H1 (cell line): ENCODE measurements at regions not wholly inside any gene's neighbourhood (a gene's known extent, or its start where the extent isn't known, plus 50 kb on each side); places are given as distances from the start of the nearest gene placed in this dataset.

ENCODE experiments used
- CTCF ChIA-PET: fragments of 300-600 bp; sonication (Branson Sonifier 250); formaldehyde crosslinking; loops from one replicate; lab custom pipeline; 2021; ENCODE audit not compliant: partially characterized antibody; lab: Charles Lee
- POLR2A ChIA-PET: fragments of 300-600 bp; sonication (Branson Sonifier 250); formaldehyde crosslinking; loops from one replicate; lab custom pipeline; 2021; ENCODE audit warnings: inconsistent platforms; ENCODE audit not compliant: partially characterized antibody; lab: Charles Lee
- DNase-seq, 2 experiments: peaks; one replicate each; pipeline versions ENCODE4 v3.0.0 to v3.0.0-alpha.2; 2010 to 2022; ENCODE audit warnings: low spot score in 2 of 2, low read depth in 1 of 2, mixed read lengths in 1 of 2
- FAIRE-seq: peaks from 2 replicates; lab custom pipeline; 2011; peaks lifted over from hg19 to GRCh38; lab: Jason Lieb, UNC
- H2AFZ ChIP-seq: 2 replicates; pipeline ENCODE4 v1.8.1; 2012; ENCODE audit warnings: low read length, inconsistent platforms
- H2AK5ac ChIP-seq: 2 replicates; pipeline ENCODE4 v1.6.1; 2013; ENCODE audit warnings: low read depth, low read length
- H2BK120ac ChIP-seq: replicated peaks from 2 replicates; pipeline ENCODE3; 2013; ENCODE audit warnings: low read depth, low read length, inconsistent platforms
- H2BK12ac ChIP-seq: 2 replicates; pipeline ENCODE4 v1.6.1; 2013; ENCODE audit warnings: low read depth, low read length
- H2BK15ac ChIP-seq: 2 replicates; pipeline ENCODE4 v1.6.1; 2013; ENCODE audit warnings: low read length
- H2BK20ac ChIP-seq: 2 replicates; pipeline ENCODE4 v1.6.1; 2013; ENCODE audit warnings: low read length
- H2BK5ac ChIP-seq: 2 replicates; pipeline ENCODE4 v1.6.1; 2013; ENCODE audit warnings: low read depth, low read length
- H3K14ac ChIP-seq: 2 replicates; pipeline ENCODE4 v1.6.1; 2013; ENCODE audit warnings: inconsistent platforms; ENCODE audit not compliant: insufficient read length
- H3K18ac ChIP-seq: 2 replicates; pipeline ENCODE4 v1.6.1; 2013; ENCODE audit warnings: low read length; ENCODE audit errors: extremely low read depth
- H3K23ac ChIP-seq: 2 replicates; pipeline ENCODE4 v1.6.1; 2013; ENCODE audit warnings: inconsistent platforms; ENCODE audit not compliant: insufficient read length
- H3K23me2 ChIP-seq: 2 replicates; pipeline ENCODE4 v1.6.1; 2013; ENCODE audit warnings: low read depth, low read length
- H3K27ac ChIP-seq: 2 replicates; pipeline ENCODE4 v1.6.1; 2011; ENCODE audit warnings: low read depth, low read length, inconsistent platforms
- H3K27me3 ChIP-seq, 4 experiments: replicated peaks in 1 of 4; 1 replicate in 1 of 4; 2 replicates in 3 of 4; pipeline versions ENCODE4 v1.6.1 to v1.8.1; 2011 to 2013; ENCODE audit warnings: low read length in 3 of 4, mild to moderate bottlenecking in 3 of 4, inconsistent platforms in 2 of 4, mixed read lengths in 2 of 4, moderate library complexity in 1 of 4; ENCODE audit not compliant: control insufficient read depth in 3 of 4, insufficient read depth in 3 of 4; ENCODE audit errors: extremely low read depth in 1 of 4
- H3K36me3 ChIP-seq, 4 experiments: 2 replicates each; pipeline versions ENCODE4 v1.6.1 to v1.8.1; 2011 to 2013; ENCODE audit warnings: mild to moderate bottlenecking in 4 of 4, low read length in 3 of 4, moderate library complexity in 2 of 4, control low read depth in 1 of 4, inconsistent platforms in 1 of 4; ENCODE audit not compliant: insufficient read depth in 4 of 4, control insufficient read depth in 2 of 4
- H3K4ac ChIP-seq: replicated peaks from 2 replicates; pipeline ENCODE3; 2013; ENCODE audit warnings: low read length, low read depth, mixed read lengths, inconsistent platforms; ENCODE audit not compliant: insufficient read length
- H3K4me1 ChIP-seq, 4 experiments: replicated peaks in 1 of 4; 1 replicate in 1 of 4; 2 replicates in 3 of 4; pipeline versions ENCODE4 v1.6.1 to v1.8.1; 2011 to 2013; ENCODE audit warnings: low read length in 3 of 4, inconsistent platforms in 2 of 4, mixed read lengths in 1 of 4; ENCODE audit not compliant: insufficient read depth in 4 of 4, control insufficient read depth in 3 of 4
- H3K4me2 ChIP-seq, 2 experiments: 2 replicates each; pipeline versions ENCODE4 v1.6.1 to v1.8.1; 2011 to 2013; ENCODE audit warnings: low read depth in 2 of 2, low read length in 2 of 2, control low read depth in 1 of 2, inconsistent platforms in 1 of 2, mild to moderate bottlenecking in 1 of 2; ENCODE audit not compliant: insufficient read depth in 1 of 2
- H3K4me3 ChIP-seq, 4 experiments: fragments of 200-600, 300-600 bp in 1 of 4; sonication (generic), shearing (Covaris generic), sonication (Bioruptor Twin) in 1 of 4; 2 replicates each; pipeline versions ENCODE4 v1.5.1 to v1.8.1; 2011 to 2016; ENCODE audit warnings: low read length in 4 of 4, low read depth in 3 of 4, control low read depth in 2 of 4, inconsistent platforms in 2 of 4, mild to moderate bottlenecking in 2 of 4, mixed read lengths in 1 of 4, moderate library complexity in 1 of 4; ENCODE audit not compliant: insufficient read depth in 2 of 4; ENCODE audit errors: extremely low read depth in 1 of 4
- H3K56ac ChIP-seq: replicated peaks from 2 replicates; pipeline ENCODE3; 2013; ENCODE audit warnings: low read depth, mild to moderate bottlenecking, mixed read lengths, low read length, inconsistent platforms; ENCODE audit not compliant: insufficient read length
- H3K79me1 ChIP-seq: 2 replicates; pipeline ENCODE4 v1.6.1; 2013; ENCODE audit warnings: low read depth, low read length, control low read depth
- H3K79me2 ChIP-seq, 2 experiments: 2 replicates each; pipeline versions ENCODE4 v1.6.1 to v1.8.1; 2012 to 2013; ENCODE audit warnings: low read length in 2 of 2, mild to moderate bottlenecking in 2 of 2, inconsistent platforms in 1 of 2; ENCODE audit not compliant: insufficient read depth in 2 of 2, control insufficient read depth in 1 of 2
- H3K9ac ChIP-seq, 4 experiments: replicated peaks in 1 of 4; 1 replicate in 1 of 4; 2 replicates in 3 of 4; pipeline versions ENCODE4 v1.6.1 to v1.8.1; 2011 to 2013; ENCODE audit warnings: low read depth in 3 of 4, low read length in 3 of 4, control low read depth in 2 of 4, mild to moderate bottlenecking in 2 of 4, moderate library complexity in 2 of 4, inconsistent platforms in 1 of 4; ENCODE audit errors: extremely low read depth in 1 of 4
- H3K9me3 ChIP-seq, 2 experiments: 2 replicates each; pipeline versions ENCODE4 v1.6.1 to v1.8.1; 2012 to 2013; ENCODE audit warnings: mild to moderate bottlenecking in 2 of 2, moderate library complexity in 2 of 2, control low read depth in 1 of 2, inconsistent platforms in 1 of 2, low read depth in 1 of 2, low read length in 1 of 2, mixed read lengths in 1 of 2; ENCODE audit not compliant: insufficient read depth in 2 of 2
- H4K20me1 ChIP-seq, 2 experiments: replicated peaks in 1 of 2; 2 replicates each; pipeline versions ENCODE3 to v1.8.1; 2011 to 2013; ENCODE audit warnings: inconsistent platforms in 2 of 2, low read length in 2 of 2, mild to moderate bottlenecking in 1 of 2; ENCODE audit not compliant: insufficient read depth in 2 of 2, control insufficient read depth in 1 of 2
- H4K5ac ChIP-seq: 2 replicates; pipeline ENCODE4 v1.6.1; 2013; ENCODE audit warnings: low read length, low read depth, mixed read lengths, inconsistent platforms; ENCODE audit not compliant: insufficient read length
- H4K8ac ChIP-seq: 2 replicates; pipeline ENCODE4 v1.8.0; 2013; ENCODE audit warnings: mild to moderate bottlenecking, moderate library complexity, low read length, inconsistent platforms; ENCODE audit not compliant: insufficient read depth; ENCODE audit errors: extremely low read depth
- H4K91ac ChIP-seq: replicated peaks from 2 replicates; pipeline ENCODE3; 2013; ENCODE audit warnings: low read length, mixed read lengths, inconsistent platforms; ENCODE audit not compliant: insufficient read length
- BCL11A ChIP-seq, 2 experiments: IDR thresholded peaks; one replicate each; pipeline ENCODE4 v1.6.1; 2011; ENCODE audit warnings: low read depth in 2 of 2, low read length in 2 of 2, mild to moderate bottlenecking in 2 of 2
- CBX5 ChIP-seq: fragments of 300-800, 300-1000 bp; sonication (generic); IDR thresholded peaks from 2 replicates; pipeline ENCODE4 v1.7.1; 2016; ENCODE audit warnings: antibody characterized with exemption, low read length, low read depth
- CHD1 ChIP-seq: IDR thresholded peaks from 2 replicates; pipeline ENCODE4 v1.6.1; 2012; ENCODE audit warnings: low read depth, low read length, improper control_type of control experiment
- FOSL1 ChIP-seq: IDR thresholded peaks from 2 replicates; pipeline ENCODE4 v1.6.1; 2011; ENCODE audit warnings: mild to moderate bottlenecking, low read depth, low read length, moderate library complexity; ENCODE audit not compliant: insufficient read depth
- JUN ChIP-seq: IDR thresholded peaks from 2 replicates; pipeline ENCODE4 v1.6.1; 2011; ENCODE audit warnings: low read depth, mild to moderate bottlenecking, improper control_type of control experiment, low read length
- KDM5A ChIP-seq: fragments of 200-600 bp; IDR thresholded peaks from 2 replicates; pipeline ENCODE4 v1.7.1; 2012; ENCODE audit warnings: mild to moderate bottlenecking, low read length, inconsistent platforms, mixed read lengths
- NRF1 ChIP-seq: IDR thresholded peaks from 2 replicates; pipeline ENCODE4 v1.6.1; 2011; ENCODE audit warnings: mild to moderate bottlenecking, low read depth, low read length, improper control_type of control experiment
- POLR2AphosphoS5 ChIP-seq: IDR thresholded peaks from 2 replicates; pipeline ENCODE4 v1.6.1; 2011; ENCODE audit warnings: low read depth, low read length
- RNF2 ChIP-seq: fragments of 200-900, 300-1000 bp; sonication (generic); IDR thresholded peaks from 2 replicates; pipeline ENCODE4 v1.7.1; 2016; ENCODE audit warnings: borderline replicate concordance, low read depth, mild to moderate bottlenecking, antibody characterized with exemption, low read length; ENCODE audit not compliant: poor library complexity, severe bottlenecking; ENCODE audit errors: missing control alignments
- SRF ChIP-seq: IDR thresholded peaks from 2 replicates; pipeline ENCODE4 v1.6.1; 2011; ENCODE audit warnings: mild to moderate bottlenecking, low read depth, low read length, moderate library complexity
- TAF1 ChIP-seq: IDR thresholded peaks from 2 replicates; pipeline ENCODE4 v1.6.1; 2011; ENCODE audit warnings: mild to moderate bottlenecking, low read depth, low read length
- TAF7 ChIP-seq: optimal IDR thresholded peaks from 2 replicates; pipeline ENCODE3; 2011; ENCODE audit warnings: low read depth, mild to moderate bottlenecking, inconsistent platforms, low read length, moderate library complexity, borderline replicate concordance
- WGBS, 2 experiments: shearing (Covaris generic) in 1 of 2; methylation state at CpG; one replicate each; pipeline versions ENCODE4 v1.1.6 to v1.1.7; 2013 to 2015; ENCODE audit warnings: low lambda C conversion rate in 2 of 2, mixed read lengths in 2 of 2, inconsistent platforms in 1 of 2, low coverage in 1 of 2, missing lambda C conversion rate in 1 of 2; ENCODE audit not compliant: insufficient replicate concordance in 2 of 2, insufficient coverage in 1 of 2, insufficient read length in 1 of 2; ENCODE audit errors: extremely low coverage in 1 of 2, missing lambda C conversion rate in 1 of 2; 5-methylcytosine and 5-hydroxymethylcytosine counted together

DNA sequence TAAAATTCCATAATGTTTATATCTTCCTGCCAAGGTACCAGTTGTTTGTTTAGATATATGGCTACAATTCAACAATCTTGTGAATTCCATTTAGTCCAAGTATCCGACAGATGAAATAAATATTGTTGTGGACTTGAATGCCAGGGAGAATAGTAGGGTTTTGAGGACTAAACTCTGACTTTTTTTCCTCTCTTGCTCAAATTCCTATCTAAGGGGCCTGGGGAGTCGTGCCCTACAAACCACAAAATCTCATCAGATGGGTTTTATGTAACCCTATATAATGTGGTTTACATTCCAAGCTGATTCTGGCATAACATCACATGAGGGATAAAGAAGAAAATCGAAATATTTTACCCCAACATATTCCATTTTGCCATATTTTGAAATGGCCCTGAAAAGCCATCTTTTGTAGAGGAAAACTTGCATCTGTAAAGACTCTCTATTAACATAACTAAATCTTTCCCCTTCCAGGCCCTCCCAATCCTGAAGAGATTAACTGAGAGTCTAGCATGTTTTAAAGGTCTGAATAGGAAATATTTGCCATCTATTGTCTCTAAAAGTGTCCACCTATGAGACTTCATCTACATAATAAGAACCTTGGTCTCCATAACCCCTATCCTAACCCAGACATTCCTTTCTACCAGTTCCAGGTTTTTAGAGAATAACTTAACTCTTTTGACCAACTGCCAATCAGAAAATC lies 184.7 kb upstream of the KITLG start:
- Histone ChIP-seq H3K56ac (no peak overlapping the region), H2AFZ (no peak overlapping the region), H3K27ac (no peak overlapping the region), H3K4me2 (no peak overlapping the region), H2BK12ac (no peak overlapping the region), H3K4me1 (no peaks in the 10 kb centered on the region), H3K4ac (no peak overlapping the region), H3K79me2 (no peaks in the 10 kb centered on the region), H4K8ac (no peak overlapping the region), H3K23ac (no peak overlapping the region), H3K27me3 (no peaks in the 10 kb centered on the region), H3K36me3 (no peaks in the 10 kb centered on the region), H2BK5ac (no peak overlapping the region), H3K9ac (no peak overlapping the region), H2BK20ac (no peak overlapping the region), H3K18ac (no peak overlapping the region), H3K79me1 (no peaks in the 10 kb centered on the region), H2BK120ac (no peak overlapping the region), H3K4me3 (no peak overlapping the region), H4K5ac (no peak overlapping the region), H2AK5ac (no peak overlapping the region), H4K20me1 (no peaks in the 10 kb centered on the region), H4K91ac (no peak overlapping the region), H3K9me3 (no peaks in the 10 kb centered on the region), H2BK15ac (no peak overlapping the region), H3K23me2 (no peaks in the 10 kb centered on the region), H3K14ac (no peak overlapping the region)
- no peak for FAIRE-seq
- no peak for TF ChIP-seq NRF1
- no peak for TF ChIP-seq RNF2
- TF ChIP-seq POLR2AphosphoS5, result no peak
- TF ChIP-seq CBX5, result no peak
- TF ChIP-seq KDM5A, result no peak
- TF ChIP-seq JUN, result no peak
- no peak for TF ChIP-seq BCL11A (IDR thresholded peaks at IDR 0.05; ENCODE audit: low read depth in 2 of 2, low read length in 2 of 2)
- no peak for TF ChIP-seq TAF7
- TF ChIP-seq TAF1, result no peak
- no peak for TF ChIP-seq CHD1
- TF ChIP-seq SRF, result no peak
- no peak for TF ChIP-seq FOSL1
- 82% methylated on average over 3 of the region's 3 CpGs; no CpG with 5 or more reads in 1 of the 2 experiments for WGBS, 2 experiments
- CTCF ChIA-PET, result no interaction called here
- POLR2A ChIA-PET, result no interaction called here
- DNase-seq, result no peak
